Heart right ventricle (tissue), 16 donors: ENCODE measurements at regions not wholly inside any gene's neighbourhood (a gene's known extent, or its start where the extent isn't known, plus 50 kb on each side); places are given as distances from the start of the nearest gene placed in this dataset.
"Not testable (repeated sequence)": the region's sequence is repeated elsewhere in the genome, so short reads cannot be mapped to it uniquely, and the experiment has no call there.

Source experiments
- ATAC-seq, 8 donors: fragments of 200-7000 bp; cut with Tn5 transposase; one replicate each; pipeline ENCODE4 v1.9.1; 2020; ENCODE audit warnings: mild to moderate bottlenecking in 8 of 8, moderate library complexity in 8 of 8, moderate number of reproducible peaks in 1 of 8
- DNase-seq, 2 donors: peaks; one replicate each; pipeline ENCODE4 v3.0.0-alpha.2; 2020
- H3K27ac ChIP-seq, 10 donors: fragments of 200-600 bp; sonication (generic) in 2 of 10; one replicate each; pipeline versions ENCODE4 v1.5.0 to v1.8.0; 2020 to 2022; ENCODE audit warnings: mild to moderate bottlenecking in 3 of 10
- H3K27me3 ChIP-seq, 7 donors: fragments of 200-600 bp; one replicate each; pipeline ENCODE4 v1.8.0; 2021 to 2022; ENCODE audit warnings: mild to moderate bottlenecking in 2 of 7
- H3K36me3 ChIP-seq, 9 donors: fragments of 200-600 bp; sonication (generic) in 1 of 9; one replicate each; pipeline versions ENCODE4 v1.5.0 to v1.8.0; 2020 to 2022; ENCODE audit warnings: mild to moderate bottlenecking in 2 of 9
- H3K4me1 ChIP-seq, 9 donors: fragments of 200-600 bp; sonication (generic) in 1 of 9; one replicate each; pipeline versions ENCODE4 v1.5.0 to v1.8.0; 2020 to 2022; ENCODE audit warnings: mild to moderate bottlenecking in 4 of 9
- H3K4me3 ChIP-seq, 10 donors: fragments of 200-600 bp; sonication (generic) in 2 of 10; one replicate each; pipeline versions ENCODE4 v1.5.0 to v1.8.0; 2020 to 2022; ENCODE audit warnings: mild to moderate bottlenecking in 7 of 10, moderate library complexity in 2 of 10
- H3K9me3 ChIP-seq, 11 donors: fragments of 200-600 bp in 10 of 11; sonication (generic) in 2 of 11; one replicate each; pipeline versions ENCODE4 v1.5.0 to v1.8.0; 2013 to 2022; ENCODE audit warnings: mild to moderate bottlenecking in 2 of 11, control low read depth in 1 of 11, moderate library complexity in 1 of 11
- CTCF ChIP-seq, 9 donors: fragments of 200-600 bp; sonication (generic) in 2 of 9; IDR thresholded peaks; one replicate each; pipeline versions ENCODE4 v1.5.0 to v1.8.0; 2021 to 2022; ENCODE audit warnings: antibody characterized with exemption in 9 of 9, mild to moderate bottlenecking in 5 of 9, moderate library complexity in 1 of 9
- WGBS, 2 donors: extraction: QIAGEN DNeasy Blood & Tissue Kit; methylation state at CpG; one replicate each; pipeline ENCODE4 v1.1.7; 2013; ENCODE audit warnings: inconsistent platforms in 1 of 2; 5-methylcytosine and 5-hydroxymethylcytosine counted together
- intact Hi-C, 10 donors: fragments of 100-400 bp; cut with DNase I; formaldehyde crosslinking; loops; one replicate each; pipeline versions ENCODE4 v1.11.1 to v1.14.2; 2022
- donor health status: Arrhythmogenic right ventricular cardiomyopathy.
- donor health status: ischemic (EF 13 %, LVEDD 7.1; RV severe dilation, severe dysfunction).
- donor health status: healthy with polysubstance abuse.
- donor health status: DM: no; HTN: yes; CAD: no.
- donor health status: DM: no; HTN: no; CAD: no.
- donor health status: ischemic (EF 25% LVEDD 6.9; RV normal size, moderate dysfunction).
- donor health status: ischemic (EF 25% LVEDD 5.7; RV mildly dilated, moderate dysfunction).
- donor health status: healthy.
- donor health status: DM: yes; HTN: yes; CAD: no.
- donor health status: Ischemic cardiomyopathy.
- donor health status: ischemic (EF 35%, LVEDD 5.7; RV mildly dilated, moderate dysfunction).
- donor health status: nonischemic (EF 11% LVEDD 7.7; RV severe dilation, severe dysfunction).
- donor health status: DM: yes; HTN: yes; CAD: no.
- donor health status: PGD.
- donor health status: ischemic (EF 29% LVEDD 5.4; RV normal size, mild dysfunction).
- donor health status: nonischemic (EF 23%, LVEDD 6.1; RV moderate dilation, normal function).

- ATAC-seq: no peak
- no peak for TF ChIP-seq CTCF (IDR thresholded peaks at IDR 0.05)
- H3K4me3 ChIP-seq: no peak overlapping the region
- intact Hi-C loops: no loop called here
- DNase-seq: no peak
- H3K36me3 ChIP-seq: no peaks in the 10 kb centered on the region
- H3K27ac ChIP-seq: peak overlapping the region in 2 of 10 donors; percentile 33 to 85
- H3K4me1 ChIP-seq: peaks cover 0 to 20% (median 0%) of the 10 kb centered on the region in 9 donors
- WGBS, 2 donors: 64 to 68% methylated on average over 5 of the region's 5 CpGs
- peaks cover 0 to 5% (median 0%) of the 10 kb centered on the region in 11 donors for H3K9me3 ChIP-seq
- H3K27me3 ChIP-seq: no peaks in the 10 kb centered on the region
These were observed 376.3 kb upstream of the RGS6 start for GRCh38 chr14:71555654-71556559.

- Histone ChIP-seq H3K4me3 (no peak overlapping the region), H3K36me3 (no peaks in the 10 kb centered on the region), H3K27ac (peak overlapping the region in 2 of 10 donors; percentile 20 to 85), H3K9me3 (peaks cover 0 to 5% (median 0%) of the 10 kb centered on the region in 11 donors), H3K4me1 (peaks cover 0 to 20% (median 0%) of the 10 kb centered on the region in 9 donors), H3K27me3 (no peaks in the 10 kb centered on the region)
- DNase-seq: no peak
- 80 to 85% methylated on average over 2 of the region's 2 CpGs for WGBS, 2 donors
- TF ChIP-seq CTCF (IDR thresholded peaks at IDR 0.05): no peak
- intact Hi-C loops: no loop called here
- ATAC-seq: no peak
These were observed 375.5 kb upstream of the RGS6 start for GRCh38 chr14:71556730-71557129.

GRCh38 chr14:71557351-71557750 is 374.9 kb upstream of the RGS6 start:
- Histone ChIP-seq H3K4me3 (no peak overlapping the region), H3K27ac (no peak overlapping the region), H3K9me3 (peaks cover 0 to 5% (median 0%) of the 10 kb centered on the region in 11 donors), H3K36me3 (no peaks in the 10 kb centered on the region), H3K27me3 (no peaks in the 10 kb centered on the region), H3K4me1 (peaks cover 0 to 20% (median 0%) of the 10 kb centered on the region in 9 donors)
- no peak for ATAC-seq
- intact Hi-C loops: no loop called here
- no peak for TF ChIP-seq CTCF (IDR thresholded peaks at IDR 0.05)
- DNase-seq: no peak
- WGBS, 2 donors: 97% methylated on average over 2 of the region's 2 CpGs

- H3K9me3 ChIP-seq, intact Hi-C loops, H3K27ac ChIP-seq, ATAC-seq, DNase-seq, H3K4me3 ChIP-seq, H3K36me3 ChIP-seq, H3K27me3 ChIP-seq: not testable (repeated sequence)
- H3K4me1 ChIP-seq: peaks cover 0 to 20% (median 0%) of the 10 kb centered on the region in 9 donors
- 98% methylated on average over 10 of the region's 10 CpGs for WGBS, 2 donors
These were observed 373.3 kb upstream of the RGS6 start for GRCh38 chr14:71558943-71559342.

- intact Hi-C loops: no loop called here
- no peak for TF ChIP-seq CTCF (IDR thresholded peaks at IDR 0.05)
- Histone ChIP-seq H3K27me3 (no peaks in the 10 kb centered on the region), H3K4me3 (no peak overlapping the region), H3K27ac (no peak overlapping the region), H3K9me3 (no peaks in the 10 kb centered on the region), H3K4me1 (peaks cover 0 to 8% (median 0%) of the 10 kb centered on the region in 9 donors), H3K36me3 (no peaks in the 10 kb centered on the region)
- ATAC-seq: no peak
- no peak for DNase-seq
These were observed 371.5 kb upstream of the RGS6 start for GRCh38 chr14:71560751-71561150.
